ENCODE measurements at regions not wholly inside any gene's neighbourhood (a gene's known extent, or its start where the extent isn't known, plus 50 kb on each side); places are given as distances from the start of the nearest gene placed in this dataset.

- DNase-seq (ENCODE audit: low read depth), result no peak
- Mint-ChIP-seq H3K9me3 (ENCODE audit: unreplicated experiment) (no peaks in the 10 kb centered on the region), H3K27me3 (ENCODE audit: low read depth, unreplicated experiment) (no peaks in the 10 kb centered on the region), H3K27ac (ENCODE audit: unreplicated experiment) (no peak overlapping the region), H3K36me3 (ENCODE audit: low read depth, unreplicated experiment) (no peaks in the 10 kb centered on the region), H3K4me3 (ENCODE audit: unreplicated experiment) (no peak overlapping the region), H3K4me1 (ENCODE audit: low read depth, unreplicated experiment) (peaks cover 5% of the 10 kb centered on the region)
- TF ChIP-seq EZH2 (IDR thresholded peaks at IDR 0.05; ENCODE audit: insufficient read depth, low read length), result no peak
- TF ChIP-seq, protein P1, sequence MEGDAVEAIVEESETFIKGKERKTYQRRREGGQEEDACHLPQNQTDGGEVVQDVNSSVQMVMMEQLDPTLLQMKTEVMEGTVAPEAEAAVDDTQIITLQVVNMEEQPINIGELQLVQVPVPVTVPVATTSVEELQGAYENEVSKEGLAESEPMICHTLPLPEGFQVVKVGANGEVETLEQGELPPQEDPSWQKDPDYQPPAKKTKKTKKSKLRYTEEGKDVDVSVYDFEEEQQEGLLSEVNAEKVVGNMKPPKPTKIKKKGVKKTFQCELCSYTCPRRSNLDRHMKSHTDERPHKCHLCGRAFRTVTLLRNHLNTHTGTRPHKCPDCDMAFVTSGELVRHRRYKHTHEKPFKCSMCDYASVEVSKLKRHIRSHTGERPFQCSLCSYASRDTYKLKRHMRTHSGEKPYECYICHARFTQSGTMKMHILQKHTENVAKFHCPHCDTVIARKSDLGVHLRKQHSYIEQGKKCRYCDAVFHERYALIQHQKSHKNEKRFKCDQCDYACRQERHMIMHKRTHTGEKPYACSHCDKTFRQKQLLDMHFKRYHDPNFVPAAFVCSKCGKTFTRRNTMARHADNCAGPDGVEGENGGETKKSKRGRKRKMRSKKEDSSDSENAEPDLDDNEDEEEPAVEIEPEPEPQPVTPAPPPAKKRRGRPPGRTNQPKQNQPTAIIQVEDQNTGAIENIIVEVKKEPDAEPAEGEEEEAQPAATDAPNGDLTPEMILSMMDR (IDR thresholded peaks at IDR 0.05; ENCODE audit: insufficient read depth, low read depth, low read length), result no peak
- Histone ChIP-seq H3K27ac (ENCODE audit: low read depth, low read length) (no peak overlapping the region), H4K20me1 (ENCODE audit: insufficient read depth, low read length) (no peaks in the 10 kb centered on the region), H3K36me3 (ENCODE audit: insufficient read depth, low read length) (no peaks in the 10 kb centered on the region), H3K79me2 (ENCODE audit: insufficient read depth, low read length) (no peaks in the 10 kb centered on the region), H3K4me1 (ENCODE audit: insufficient read depth, low read length) (no peaks in the 10 kb centered on the region), H3K4me2 (ENCODE audit: low read length) (no peak overlapping the region), H3K4me3 (ENCODE audit: insufficient read depth, low read depth, low read length) (no peak overlapping the region), H3K27me3 (ENCODE audit: insufficient read depth, low read length) (no peaks in the 10 kb centered on the region), H2AFZ (ENCODE audit: low read depth, low read length) (no peak overlapping the region), H3K9ac (ENCODE audit: low read length) (no peak overlapping the region), H3K9me3 (ENCODE audit: insufficient read depth, low read depth, low read length) (no peaks in the 10 kb centered on the region)
- no peak for FAIRE-seq
Measured at GRCh38 chr6:94362061-94362864, 942.9 kb upstream of the EPHA7 start.

DNA sequence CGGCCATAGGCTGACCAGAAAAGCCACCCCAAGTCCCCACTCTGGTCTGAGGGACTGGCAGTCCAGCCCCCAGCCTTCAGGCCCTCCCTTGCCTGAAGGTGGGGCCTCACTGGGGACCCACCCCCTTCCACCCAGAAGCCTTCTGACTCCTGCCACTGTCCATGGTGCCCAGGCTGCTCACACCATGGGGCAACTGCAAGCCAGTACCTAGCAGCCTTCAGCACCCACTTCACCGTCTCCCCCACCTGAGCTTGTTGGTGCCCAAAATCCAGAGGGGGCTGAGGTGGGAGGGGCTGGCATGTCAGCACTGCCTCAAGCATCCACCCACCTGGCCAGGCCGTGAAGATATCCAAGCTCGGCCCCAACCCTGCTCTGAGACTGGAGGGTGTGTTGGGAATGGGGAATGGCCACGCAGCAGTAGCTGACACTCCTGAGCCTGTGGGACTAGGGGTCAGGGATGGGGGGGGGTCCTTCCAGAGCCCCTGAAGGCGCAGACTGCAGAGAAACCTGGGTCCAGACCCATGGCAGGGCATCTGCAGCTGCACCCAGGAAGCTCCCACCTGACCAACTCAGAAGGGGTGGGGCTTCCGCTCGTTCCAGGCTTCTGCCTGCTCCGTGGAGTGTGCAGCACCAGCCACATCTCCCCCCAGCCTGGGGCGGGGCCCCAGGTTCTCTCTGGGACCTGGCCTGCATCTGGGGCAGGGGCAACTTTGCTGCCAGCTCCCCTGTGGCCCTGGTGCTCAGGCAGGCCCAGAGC is 942.1 kb upstream of the EPHA7 start:
- Histone ChIP-seq H3K4me2 (ENCODE audit: low read length) (no peak overlapping the region), H3K9me3 (ENCODE audit: insufficient read depth, low read depth, low read length) (no peaks in the 10 kb centered on the region), H3K9ac (ENCODE audit: low read length) (no peak overlapping the region), H4K20me1 (ENCODE audit: insufficient read depth, low read length) (no peaks in the 10 kb centered on the region), H3K27ac (ENCODE audit: low read depth, low read length) (no peak overlapping the region), H2AFZ (ENCODE audit: low read depth, low read length) (no peak overlapping the region), H3K36me3 (ENCODE audit: insufficient read depth, low read length) (no peaks in the 10 kb centered on the region), H3K4me3 (ENCODE audit: insufficient read depth, low read depth, low read length) (no peak overlapping the region), H3K79me2 (ENCODE audit: insufficient read depth, low read length) (no peaks in the 10 kb centered on the region), H3K27me3 (ENCODE audit: insufficient read depth, low read length) (no peaks in the 10 kb centered on the region), H3K4me1 (ENCODE audit: insufficient read depth, low read length) (no peaks in the 10 kb centered on the region)
- H3K36me3 Mint-ChIP-seq (ENCODE audit: low read depth, unreplicated experiment), result no peaks in the 10 kb centered on the region
- no peak overlapping the region for H3K4me3 Mint-ChIP-seq (ENCODE audit: unreplicated experiment)
- TF ChIP-seq EZH2 (IDR thresholded peaks at IDR 0.05; ENCODE audit: insufficient read depth, low read length), result no peak
- TF ChIP-seq, protein P1 (IDR thresholded peaks at IDR 0.05; ENCODE audit: insufficient read depth, low read depth, low read length), result no peak
- DNase-seq (ENCODE audit: low read depth) (no peak), FAIRE-seq (no peak)
- no peaks in the 10 kb centered on the region for H3K27me3 Mint-ChIP-seq (ENCODE audit: low read depth, unreplicated experiment)
- H3K4me1 Mint-ChIP-seq (ENCODE audit: low read depth, unreplicated experiment), result peaks cover 5% of the 10 kb centered on the region
- H3K27ac Mint-ChIP-seq (ENCODE audit: unreplicated experiment), result no peak overlapping the region
- no peaks in the 10 kb centered on the region for H3K9me3 Mint-ChIP-seq (ENCODE audit: unreplicated experiment)

Data from astrocyte (in vitro differentiated cells and primary cell).